SK-N-MC (cell line): ENCODE measurements at regions not wholly inside any gene's neighbourhood (a gene's known extent, or its start where the extent isn't known, plus 50 kb on each side); places are given as distances from the start of the nearest gene placed in this dataset.

Source experiments
- EZH2 ChIP-seq: fragments of 200-600 bp; sonication (generic); IDR thresholded peaks from one replicate; pipeline ENCODE4 v1.6.1; 2017; ENCODE audit warnings: antibody characterized with exemption
- FOXP2 ChIP-seq: optimal IDR thresholded peaks from 2 replicates; pipeline ENCODE3; 2011; ENCODE audit warnings: mild to moderate bottlenecking, moderate library complexity; ENCODE audit not compliant: insufficient read depth; ENCODE audit errors: extremely low read length, control extremely low read depth

DNA sequence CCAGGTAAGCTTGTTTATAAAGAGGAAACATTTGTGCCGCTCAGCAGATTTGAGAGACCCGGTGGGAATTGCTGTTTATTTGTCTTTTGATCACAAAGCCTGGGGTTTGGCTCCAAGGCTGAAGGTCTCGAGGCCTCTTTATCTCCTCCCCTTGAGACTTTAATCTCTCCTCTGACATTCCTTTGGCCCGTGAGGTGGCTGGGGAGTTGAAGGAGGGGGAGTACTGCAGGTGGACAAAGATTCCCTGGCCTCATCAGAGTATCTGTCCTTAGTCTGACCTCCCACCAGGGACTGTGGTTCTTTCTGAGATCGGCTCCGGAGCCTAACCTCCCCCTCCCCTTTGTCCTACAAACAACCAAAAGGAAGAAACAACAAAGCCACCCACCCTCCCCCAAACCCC, 216.5 kb downstream of the MID1IP1 start:
- TF ChIP-seq FOXP2 = no peak
- no peak for TF ChIP-seq EZH2
